GM21367 (cell line): ENCODE measurements at regions not wholly inside any gene's neighbourhood (a gene's known extent, or its start where the extent isn't known, plus 50 kb on each side); places are given as distances from the start of the nearest gene placed in this dataset.
"Not testable (repeated sequence)": the region's sequence is repeated elsewhere in the genome, so short reads cannot be mapped to it uniquely, and the experiment has no call there.

Experiments used
- ATAC-seq: cut with Tn5 transposase; IDR thresholded peaks from one replicate; pipeline ENCODE4 v1.9.1; 2021; ENCODE audit not compliant: unreplicated experiment

DNA sequence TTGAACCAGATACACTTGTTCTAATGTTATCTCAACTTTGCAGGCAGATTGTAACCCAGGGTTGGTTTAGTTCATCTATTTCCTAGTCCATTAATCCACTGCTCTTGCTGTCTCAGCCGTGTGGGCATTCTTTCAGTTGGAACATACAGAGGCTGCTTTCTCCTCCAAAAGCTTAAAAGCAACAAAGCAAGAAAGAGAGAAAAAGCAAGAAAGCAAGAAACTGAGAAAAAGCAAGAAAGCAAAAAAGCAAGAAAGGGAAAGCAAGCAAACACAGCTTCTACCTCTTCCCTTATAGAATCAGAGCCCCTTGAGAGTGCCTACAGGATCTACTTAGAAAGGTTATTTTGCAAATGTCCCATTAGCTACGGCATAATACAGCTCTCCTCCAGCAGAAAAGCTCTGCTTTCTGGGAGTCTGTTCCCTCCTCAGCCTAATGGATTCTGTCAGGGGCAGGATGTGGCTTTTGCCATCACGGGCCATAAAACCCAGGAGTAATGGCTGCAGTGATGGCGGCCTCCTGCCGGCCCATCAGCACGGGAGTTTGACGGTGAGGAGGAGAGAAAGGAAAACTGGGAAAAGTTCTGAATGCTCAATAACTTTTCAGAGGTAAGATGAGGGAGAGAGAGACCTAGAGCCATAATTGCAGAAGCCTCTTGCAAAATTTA lies 156.8 kb upstream of the JARID2 start:
- no peak for ATAC-seq

DNA sequence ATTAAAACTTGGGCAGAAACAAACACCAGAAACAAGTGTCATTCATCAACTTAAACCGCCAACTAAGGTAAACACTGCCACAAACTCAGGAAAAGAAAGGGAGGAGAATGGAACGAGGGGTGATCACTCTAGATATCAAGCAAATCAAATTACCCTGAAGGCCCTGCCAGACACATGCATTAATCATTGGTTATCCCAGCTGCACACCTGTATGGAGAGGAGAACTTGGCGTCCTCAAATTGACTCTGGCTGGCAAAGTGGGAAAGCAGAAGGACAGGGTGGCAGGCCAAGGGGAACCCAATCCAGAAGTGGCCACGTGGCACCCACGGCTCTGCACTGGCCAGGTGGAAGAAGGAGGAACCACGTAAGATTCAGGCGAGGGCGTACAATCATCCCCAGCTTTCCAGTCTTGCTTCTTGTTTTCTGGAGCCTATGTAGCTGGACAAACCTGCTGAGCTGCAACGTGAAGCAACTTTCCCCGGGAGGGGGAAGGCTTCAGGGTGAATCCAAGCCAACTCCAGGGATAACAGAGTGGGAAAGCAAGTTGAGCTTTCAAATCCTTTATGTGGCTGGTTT lies 156.2 kb upstream of the JARID2 start:
- ATAC-seq = no peak

DNA sequence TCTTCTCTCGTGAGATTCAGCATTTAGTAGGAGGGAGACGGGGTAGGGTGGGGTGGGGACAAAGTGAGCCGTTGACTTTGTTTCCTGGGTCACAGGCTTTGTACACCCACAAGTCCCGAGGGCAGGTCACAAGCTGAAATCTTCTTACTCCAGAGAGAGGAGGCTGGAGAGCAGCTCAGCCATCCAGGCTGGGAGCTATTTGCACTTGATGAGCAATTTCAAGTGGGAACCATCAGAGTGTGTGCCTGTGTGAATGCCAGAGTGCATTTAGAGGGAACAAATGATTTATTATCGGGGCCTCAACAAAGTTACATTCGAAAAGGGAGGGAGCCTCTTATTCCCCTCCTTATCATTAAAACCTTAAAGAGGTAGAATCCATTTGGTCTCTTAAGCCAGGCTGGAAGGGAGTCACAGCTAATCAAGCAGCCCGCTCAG lies 155.7 kb upstream of the JARID2 start:
- ATAC-seq = no peak

DNA sequence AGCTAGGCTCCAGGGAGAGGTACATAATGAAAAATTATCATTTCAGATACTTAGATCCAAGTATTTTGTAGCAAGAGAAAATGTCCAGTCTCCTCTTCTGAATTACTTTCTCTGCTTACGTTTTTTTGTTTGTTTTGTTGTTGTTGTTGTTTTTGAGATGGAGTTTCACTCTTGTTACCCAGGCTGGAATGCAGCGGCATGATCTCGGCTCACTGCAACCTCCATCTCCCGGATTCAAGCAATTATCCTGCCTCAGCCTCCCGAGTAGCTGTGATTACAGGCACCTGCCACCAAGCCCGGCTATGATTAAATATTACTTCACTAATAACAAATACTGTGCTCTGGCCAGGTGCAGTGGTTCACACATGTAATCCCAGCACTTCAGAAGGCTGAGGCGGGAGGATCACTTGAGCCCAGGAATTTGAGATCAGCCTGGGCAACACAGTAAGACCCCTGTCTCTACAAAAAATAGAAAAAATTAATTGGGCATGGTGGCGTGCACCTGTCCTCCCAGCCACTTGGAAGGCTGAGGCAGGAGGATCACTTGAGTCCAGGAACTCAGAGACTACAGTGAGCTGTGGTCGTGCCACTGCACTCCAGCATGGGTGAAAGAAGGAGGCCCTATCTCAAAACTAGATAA lies 155.0 kb upstream of the JARID2 start:
- ATAC-seq = no peak

DNA sequence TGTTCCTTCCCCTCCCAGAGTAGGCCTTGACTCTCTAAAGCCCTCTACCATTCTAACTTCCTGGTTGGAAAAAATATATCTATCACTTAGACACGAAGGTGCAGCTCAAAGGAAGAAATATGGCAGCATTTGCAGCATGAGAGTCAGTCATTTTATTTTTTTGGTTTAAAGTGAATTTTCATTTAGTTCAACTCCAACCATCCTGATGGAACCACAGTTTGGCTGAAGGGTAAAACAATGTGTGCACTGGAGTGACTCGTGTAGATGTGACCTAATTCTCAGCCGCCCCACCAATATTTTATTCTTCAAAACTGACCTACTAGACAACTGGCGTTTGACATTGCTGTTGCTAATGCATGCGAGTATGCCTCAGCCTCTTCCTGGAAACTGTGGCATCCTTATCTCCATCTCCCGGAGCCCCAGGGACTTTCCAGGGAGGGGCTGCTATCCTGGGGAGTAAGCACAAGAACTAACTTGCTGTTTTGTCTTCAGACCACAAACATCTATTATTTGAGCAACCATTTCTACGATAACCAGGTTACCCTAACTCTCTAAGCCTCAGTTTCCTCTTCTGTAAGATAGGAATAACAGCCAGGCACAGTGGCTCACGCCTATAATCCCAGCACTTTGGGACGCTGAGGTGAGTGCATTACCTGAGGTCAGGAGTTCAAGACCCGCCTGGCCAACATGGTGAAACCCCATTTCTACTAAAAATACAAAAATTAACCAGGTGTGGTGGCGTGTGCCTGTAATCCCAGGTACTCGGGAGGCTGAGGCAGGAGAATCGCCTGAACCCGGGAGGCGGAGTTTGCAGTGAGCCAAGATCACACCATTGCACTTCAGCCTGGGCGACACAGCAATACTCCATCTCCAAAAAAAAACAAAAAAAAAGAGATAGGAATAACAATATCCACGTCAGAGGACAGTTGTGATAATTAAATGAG lies 148.7 kb upstream of the JARID2 start:
- no peak for ATAC-seq

DNA sequence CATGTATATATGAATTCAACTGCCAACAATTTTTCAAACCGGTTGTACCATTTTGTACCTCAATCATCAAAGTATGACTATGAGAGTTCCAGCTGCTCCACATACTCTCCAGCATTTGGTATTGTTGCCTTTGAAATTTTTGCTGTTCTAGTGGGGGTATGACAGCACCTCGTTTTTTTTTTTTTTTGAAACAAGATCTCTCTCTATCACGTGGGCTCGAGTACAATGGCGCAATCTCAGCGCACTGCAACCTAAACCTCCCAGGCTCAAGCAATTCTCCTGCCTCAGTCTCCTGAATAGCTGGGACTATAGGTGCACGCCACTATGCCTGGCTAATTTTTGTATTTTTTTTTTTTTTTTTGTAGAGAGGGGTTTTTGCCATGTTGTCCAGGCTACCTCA lies 144.7 kb upstream of the JARID2 start:
- no peak for ATAC-seq

DNA sequence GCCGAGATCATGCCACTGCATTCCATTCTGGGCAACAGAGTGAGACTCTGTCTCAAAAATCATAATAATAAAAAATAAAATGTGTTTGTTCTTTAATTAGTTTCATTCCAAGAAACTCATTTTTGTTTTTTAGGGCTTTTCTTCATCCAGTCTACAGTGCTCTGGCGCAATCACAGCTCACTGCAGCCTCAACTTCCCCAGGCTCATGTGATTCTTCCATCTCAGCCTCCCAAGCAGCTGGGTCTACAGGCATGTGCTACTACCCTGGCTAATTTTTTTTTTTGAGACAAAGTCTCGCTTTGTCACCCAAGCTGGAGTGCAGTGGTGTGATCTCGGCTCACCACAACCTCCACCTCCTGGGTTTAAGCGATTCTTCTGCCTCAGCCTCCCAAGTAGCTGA lies 143.6 kb upstream of the JARID2 start:
- no peak for ATAC-seq

DNA sequence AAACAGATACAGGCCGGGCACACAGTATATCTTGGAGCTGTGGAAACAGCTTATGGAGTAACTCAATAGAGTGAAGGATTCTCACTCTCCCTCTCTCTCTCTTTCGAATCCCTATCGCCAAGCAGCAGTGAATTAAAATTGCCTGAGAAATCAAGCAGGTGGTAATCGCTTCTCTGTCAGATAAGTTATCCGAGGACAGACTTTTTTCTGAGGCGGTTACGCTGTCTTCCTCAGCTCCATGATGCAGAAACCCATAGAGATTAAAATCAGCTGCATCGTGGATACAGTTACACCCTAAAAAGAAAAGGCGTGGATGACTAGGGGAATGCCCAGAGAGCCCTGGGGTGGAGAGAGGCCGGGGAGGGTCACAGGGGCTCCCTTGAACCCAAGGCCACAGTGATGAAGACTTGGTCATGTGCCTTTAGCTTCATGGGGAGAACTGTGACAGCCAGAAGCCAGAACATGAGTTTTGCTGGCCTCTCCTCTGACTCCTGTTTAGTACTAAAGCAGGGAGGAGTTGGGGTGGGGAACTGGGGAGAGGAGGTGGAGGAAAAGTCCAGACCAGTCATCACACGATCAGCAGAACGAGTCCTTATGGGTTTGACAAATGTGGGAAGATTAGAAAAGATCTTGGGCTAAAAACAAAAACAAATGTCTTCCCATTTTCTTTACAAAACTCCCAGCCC lies 138.8 kb upstream of the JARID2 start:
- no peak for ATAC-seq

DNA sequence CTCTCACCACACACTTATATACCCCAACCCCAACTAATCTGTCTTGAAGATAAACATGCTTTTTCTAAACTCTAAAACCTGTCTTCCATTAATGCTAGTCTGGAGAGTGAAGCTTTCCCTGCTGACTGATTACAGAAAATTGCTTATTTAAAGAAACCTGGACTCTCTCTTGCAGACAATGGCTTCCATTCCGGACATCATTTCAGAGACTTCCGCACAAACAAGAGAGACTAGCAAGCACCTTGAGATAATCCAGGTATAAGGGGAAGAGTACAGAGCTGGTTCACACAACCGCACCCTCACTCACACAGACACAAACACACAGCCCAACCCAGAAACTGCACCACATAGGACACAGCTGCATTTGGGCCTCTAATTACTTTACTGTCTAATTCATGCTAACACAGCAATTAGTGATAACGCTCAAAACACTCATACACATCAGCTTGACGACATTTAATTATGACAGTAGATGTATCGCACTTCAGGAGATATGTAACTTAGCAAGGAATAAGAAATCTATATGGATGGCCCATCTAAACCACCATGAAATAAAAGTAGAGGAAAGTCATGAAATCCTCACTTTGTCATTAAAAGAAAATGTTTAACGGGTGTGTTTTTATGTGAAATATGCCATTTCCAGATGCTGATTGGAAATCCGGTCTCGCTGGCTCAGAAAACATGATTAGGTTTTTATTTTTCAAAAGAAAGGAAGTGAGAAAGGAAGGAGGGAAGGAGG lies 138.1 kb upstream of the JARID2 start:
- ATAC-seq = no peak

DNA sequence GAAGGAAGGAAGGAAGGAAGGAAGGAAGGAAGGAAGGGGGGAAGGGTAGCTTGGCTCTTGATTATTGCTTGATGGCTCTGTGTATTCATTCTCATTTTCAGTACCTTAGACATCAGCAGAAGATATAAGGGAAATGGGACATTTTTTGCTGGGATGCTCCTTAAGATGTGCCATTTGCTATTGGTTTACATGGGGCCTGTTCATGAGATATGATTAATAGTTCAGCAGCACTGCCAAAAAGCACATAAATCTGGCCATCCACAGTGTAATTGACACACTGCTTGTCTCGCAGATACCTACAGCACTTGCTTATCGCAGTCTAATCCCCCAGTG lies 137.5 kb upstream of the JARID2 start:
- ATAC-seq = no peak

DNA sequence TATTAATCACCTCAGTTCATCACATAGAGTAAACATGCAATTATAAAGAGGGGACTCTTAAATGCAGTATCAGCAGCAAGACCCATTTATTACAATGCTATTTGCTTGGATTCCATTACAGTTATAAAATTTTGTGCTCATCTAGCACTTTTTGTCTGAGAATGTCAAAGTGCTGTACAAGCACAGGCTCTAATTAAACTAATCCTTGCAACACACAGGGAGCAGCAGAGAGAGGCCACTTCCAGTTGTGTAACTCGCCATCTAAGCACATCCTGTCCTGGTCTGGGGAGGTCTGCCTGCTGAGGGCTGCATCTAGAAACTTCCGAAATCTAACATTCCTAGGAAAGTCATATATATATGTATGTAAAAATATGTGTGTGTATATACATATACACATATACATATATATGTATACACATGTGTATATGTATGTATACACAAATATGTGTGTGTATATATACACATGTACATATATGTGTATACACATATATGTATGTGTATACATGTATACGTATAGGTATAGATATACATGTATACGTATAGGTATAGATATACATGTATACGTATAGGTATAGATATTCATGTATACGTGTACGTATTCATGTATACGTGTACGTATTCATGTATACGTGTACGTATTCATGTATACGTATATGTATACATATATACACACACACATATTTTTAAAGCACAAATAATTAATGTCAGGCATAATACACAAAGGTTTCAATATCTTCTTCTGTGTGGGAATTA lies 136.4 kb upstream of the JARID2 start:
- no peak for ATAC-seq

DNA sequence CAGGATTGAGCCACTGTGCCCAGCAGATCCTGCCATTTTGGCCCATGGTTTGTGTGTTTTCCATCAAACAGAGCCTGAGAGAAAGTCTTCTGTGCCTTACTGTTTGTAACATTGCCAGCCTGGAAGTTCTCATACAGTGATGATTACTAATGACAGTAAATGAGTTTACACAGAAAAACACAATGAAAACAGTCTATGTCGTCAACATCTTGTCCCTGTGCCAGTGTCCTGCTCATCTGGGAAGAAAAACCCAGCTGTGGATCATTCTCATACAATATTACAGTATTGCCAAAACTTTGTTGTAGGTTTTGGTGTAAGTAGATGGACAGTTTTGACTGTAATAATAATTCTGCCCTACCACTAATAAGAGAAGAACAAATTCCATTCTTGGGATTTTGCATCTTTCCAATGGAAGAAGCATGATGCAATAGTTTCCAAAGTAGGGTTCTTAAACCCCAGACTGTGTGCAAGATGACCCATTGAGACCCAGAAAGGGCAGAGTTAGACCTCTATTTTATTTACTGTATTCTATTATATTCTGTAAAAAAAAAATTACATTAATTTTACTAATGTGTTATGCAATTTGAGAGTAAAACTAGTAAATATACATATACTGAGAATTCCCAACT lies 135.0 kb upstream of the JARID2 start:
- no peak for ATAC-seq

DNA sequence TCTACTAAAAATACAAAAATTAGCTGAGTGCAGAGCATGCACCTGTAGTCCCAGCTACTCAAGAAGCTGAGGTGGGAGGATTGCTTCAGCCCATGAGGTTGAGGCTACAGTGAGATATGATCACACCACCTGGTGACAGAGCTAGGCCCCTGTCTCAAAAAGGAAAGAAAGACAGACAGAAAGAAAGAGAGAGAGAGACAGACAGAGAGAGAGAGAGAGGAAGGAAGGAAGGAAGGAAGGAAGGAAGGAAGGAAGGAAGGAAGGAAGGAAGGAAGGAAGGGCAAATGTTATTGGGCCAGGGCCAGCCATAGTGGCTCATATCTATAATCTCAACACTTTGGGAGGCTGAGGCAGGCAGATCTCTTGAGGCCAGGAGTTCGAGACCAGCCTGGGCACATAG lies 134.3 kb upstream of the JARID2 start:
- not testable (repeated sequence) for ATAC-seq

DNA sequence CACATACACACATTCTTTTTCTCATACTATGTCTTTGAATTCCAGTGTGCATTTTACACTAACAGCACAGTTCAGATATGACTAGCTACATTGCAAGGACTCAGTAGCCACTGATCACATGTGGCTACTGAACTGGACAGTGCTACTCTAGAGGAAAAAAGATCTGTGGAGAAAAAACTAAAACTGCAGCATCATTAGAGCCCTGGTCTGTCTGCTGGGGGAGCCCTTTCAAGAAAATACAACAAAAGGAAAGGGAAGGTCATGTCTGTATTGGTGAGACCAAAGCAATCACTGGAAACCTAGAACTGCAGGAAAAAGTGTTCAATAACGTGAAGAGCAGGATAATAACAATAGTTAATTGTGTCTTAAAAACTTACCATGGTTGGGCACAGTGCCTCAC lies 132.3 kb upstream of the JARID2 start:
- ATAC-seq = no peak

DNA sequence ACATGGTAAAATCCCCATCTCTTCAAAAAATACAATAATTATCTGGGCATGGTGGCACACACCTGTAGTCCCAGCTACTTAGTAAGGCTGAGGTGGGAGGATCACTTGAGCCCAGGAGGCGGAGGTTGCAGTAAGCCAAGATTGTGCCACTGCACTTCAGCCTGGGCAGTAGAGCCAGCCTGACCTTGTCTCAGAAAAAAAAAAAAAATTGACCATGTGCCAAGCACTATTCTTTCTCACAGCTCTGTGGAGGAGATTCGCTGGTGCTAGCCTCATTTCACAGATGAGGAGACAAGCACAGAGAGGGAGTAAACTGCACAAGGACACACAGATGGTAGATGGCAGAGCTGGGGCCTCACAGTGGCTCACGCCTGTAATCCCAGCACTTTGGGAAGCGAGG lies 131.8 kb upstream of the JARID2 start:
- ATAC-seq = no peak

DNA sequence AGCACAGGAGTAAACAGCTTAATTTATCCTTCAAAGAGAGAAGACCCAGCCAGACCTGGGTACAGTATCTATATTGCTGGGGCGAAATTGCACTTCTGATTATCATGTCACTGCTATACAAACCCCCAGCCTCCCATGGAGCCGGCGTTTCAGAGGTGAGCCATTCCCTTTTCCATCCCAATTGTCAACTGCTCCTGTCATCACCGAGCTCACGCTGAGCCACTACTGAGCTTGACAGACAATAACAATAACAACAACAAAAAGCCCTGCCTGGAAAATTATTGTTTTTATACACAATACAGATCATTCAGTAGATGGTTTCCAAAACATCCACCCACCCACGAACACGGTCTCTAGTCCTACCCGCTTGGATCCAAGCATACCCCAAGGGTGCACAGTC lies 129.0 kb upstream of the JARID2 start:
- no peak for ATAC-seq

DNA sequence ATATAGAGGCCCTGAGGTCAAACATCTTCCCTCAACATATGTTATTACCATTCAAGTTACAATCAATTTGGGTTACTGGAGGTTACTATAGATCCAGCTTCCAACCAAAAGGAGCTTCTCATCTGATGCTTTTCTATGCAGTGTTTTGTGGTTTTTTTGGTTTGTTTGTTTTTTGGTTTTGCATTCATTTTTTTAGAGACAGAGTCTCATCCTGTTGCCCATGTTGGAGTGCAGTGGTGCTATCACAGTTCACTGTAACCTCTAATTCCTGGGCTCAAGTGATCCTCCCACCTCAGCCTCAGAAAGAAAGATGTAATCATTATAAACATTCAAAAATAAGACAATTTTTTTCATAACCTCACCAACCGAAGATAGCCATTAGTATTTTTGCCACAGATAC lies 124.4 kb upstream of the JARID2 start:
- ATAC-seq = no peak

DNA sequence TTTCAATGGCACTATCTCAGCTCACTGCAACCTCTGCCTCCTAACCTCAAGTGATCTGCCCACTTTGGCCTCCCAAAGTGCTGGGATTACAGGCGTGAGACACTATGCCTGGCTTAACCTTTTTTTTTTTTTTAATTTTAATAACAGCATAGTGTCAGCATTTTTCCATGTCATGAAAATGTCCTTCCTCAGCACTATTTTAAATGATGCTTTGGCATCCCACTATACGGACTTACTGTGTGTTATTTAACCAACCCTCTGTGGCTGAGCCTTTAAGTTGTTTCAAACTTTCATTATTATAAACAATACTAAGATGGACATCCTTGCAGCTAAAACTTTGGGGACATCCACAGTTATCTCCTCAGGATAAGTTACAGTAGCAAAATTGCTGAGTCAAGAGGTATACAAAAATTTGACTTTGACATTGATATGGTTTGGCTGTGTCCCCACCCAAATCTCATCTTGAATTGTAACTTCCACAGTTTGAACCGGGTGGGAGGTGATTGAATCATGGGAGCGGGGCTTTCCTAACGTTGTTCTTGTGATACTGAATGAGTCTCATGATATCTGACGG lies 123.8 kb upstream of the JARID2 start:
- no peak for ATAC-seq

DNA sequence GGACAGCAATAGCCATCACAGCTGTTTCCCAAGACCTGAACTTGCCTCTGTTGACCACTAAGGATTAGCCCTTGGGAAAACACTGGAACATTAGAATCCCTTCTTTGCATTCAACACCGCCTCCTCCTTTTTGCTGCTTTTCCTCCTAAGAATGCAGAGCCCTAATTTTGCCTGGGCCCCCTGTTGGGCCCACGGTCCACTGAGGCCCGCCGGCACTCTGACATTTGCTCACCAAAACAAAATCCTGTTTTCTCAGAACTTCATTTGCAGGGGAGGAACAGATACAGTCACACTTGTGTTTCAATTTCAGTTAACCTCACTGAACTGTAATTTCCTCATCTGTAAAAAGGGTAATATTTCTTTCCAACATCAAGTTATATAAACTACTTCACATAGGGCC lies 116.0 kb upstream of the JARID2 start:
- ATAC-seq = no peak
